GM23338 (cell line): ENCODE measurements at regions not wholly inside any gene's neighbourhood (a gene's known extent, or its start where the extent isn't known, plus 50 kb on each side); places are given as distances from the start of the nearest gene placed in this dataset.

Experiments
- ATAC-seq: fragments of 200-7000 bp; cut with Tn5 transposase; 3 replicates; pipeline ENCODE4 v1.9.1; 2020
- DNase-seq: peaks from one replicate; pipeline ENCODE4 v3.0.0-alpha.2; 2015; ENCODE audit warnings: low spot score
- H2AFZ ChIP-seq: fragments of 200-600 bp; sonication (generic); 2 replicates; pipeline ENCODE4 v1.8.0; 2016; ENCODE audit warnings: antibody characterized with exemption, mild to moderate bottlenecking, moderate library complexity
- H3F3A ChIP-seq: fragments of 200-600 bp; sonication (generic); replicated peaks from 2 replicates; pipeline ENCODE4 v1.8.0; 2017; ENCODE audit warnings: antibody characterized with exemption, mixed run types, low read depth
- H3K27ac ChIP-seq: fragments of 200-600 bp; sonication (generic); 2 replicates; pipeline ENCODE4 v1.6.1; 2016; ENCODE audit warnings: low read depth
- H3K27me3 ChIP-seq: fragments of 200-600 bp; sonication (generic); 2 replicates; pipeline ENCODE4 v1.8.0; 2016; ENCODE audit warnings: mild to moderate bottlenecking, mixed run types, moderate library complexity; ENCODE audit not compliant: insufficient read depth
- H3K36me3 ChIP-seq: fragments of 200-600 bp; sonication (generic); 2 replicates; pipeline ENCODE4 v1.8.0; 2016; ENCODE audit warnings: mild to moderate bottlenecking; ENCODE audit not compliant: insufficient read depth
- H3K4me1 ChIP-seq: fragments of 200-600 bp; sonication (generic); 2 replicates; pipeline ENCODE4 v1.8.0; 2016; ENCODE audit warnings: mild to moderate bottlenecking, moderate library complexity; ENCODE audit not compliant: insufficient read depth
- H3K4me2 ChIP-seq: fragments of 200-600 bp; sonication (generic); 2 replicates; pipeline ENCODE4 v1.7.1; 2017; ENCODE audit warnings: mixed run types
- H3K4me3 ChIP-seq: fragments of 200-600 bp; sonication (generic); 2 replicates; pipeline ENCODE4 v1.6.1; 2016; ENCODE audit warnings: mixed run types
- H3K79me2 ChIP-seq: fragments of 200-600 bp; sonication (generic); replicated peaks from 2 replicates; pipeline ENCODE4 v1.8.0; 2017; ENCODE audit warnings: mild to moderate bottlenecking; ENCODE audit not compliant: insufficient read depth
- H3K9me2 ChIP-seq: fragments of 200-600 bp; sonication (generic); 2 replicates; pipeline ENCODE4 v1.8.0; 2017; ENCODE audit not compliant: insufficient read depth
- H4K20me1 ChIP-seq: fragments of 200-600 bp; sonication (generic); replicated peaks from 2 replicates; pipeline ENCODE4 v1.8.0; 2017; ENCODE audit warnings: mild to moderate bottlenecking; ENCODE audit not compliant: insufficient read depth
- H3K27ac Mint-ChIP-seq: 2 replicates; pipeline ENCODE4 v1.8.0; 2020; ENCODE audit warnings: inconsistent platforms, mild to moderate bottlenecking, moderate library complexity, mixed read lengths
- H3K27me3 Mint-ChIP-seq: 3 replicates; pipeline ENCODE4 v1.8.0; 2022; ENCODE audit warnings: low read depth, mild to moderate bottlenecking, moderate library complexity, mixed read lengths, inconsistent platforms; ENCODE audit not compliant: insufficient read depth, poor library complexity
- H3K36me3 Mint-ChIP-seq: 3 replicates; pipeline ENCODE4 v1.8.0; 2021; ENCODE audit warnings: low read depth, mild to moderate bottlenecking, inconsistent platforms, moderate library complexity, mixed read lengths
- H3K4me1 Mint-ChIP-seq: 3 replicates; pipeline ENCODE4 v1.8.0; 2020; ENCODE audit warnings: mild to moderate bottlenecking, inconsistent platforms, mixed read lengths
- H3K4me3 Mint-ChIP-seq: 3 replicates; pipeline ENCODE4 v1.8.0; 2021; ENCODE audit warnings: moderate library complexity, mild to moderate bottlenecking, inconsistent platforms, mixed read lengths
- H3K9me3 Mint-ChIP-seq: 3 replicates; pipeline ENCODE4 v1.8.0; 2020; ENCODE audit warnings: moderate library complexity, mild to moderate bottlenecking, inconsistent platforms, mixed read lengths
- CREB1 ChIP-seq: fragments of 250-450 bp; sonication (Bioruptor Pico); IDR thresholded peaks from 2 replicates; pipeline ENCODE4 v1.5.0; 2020; ENCODE audit warnings: low read depth, mild to moderate bottlenecking, moderate library complexity
- CTCF ChIP-seq, 2 experiments: fragments of 200-600 bp in 1 of 2; sonication (generic) in 1 of 2; conservative IDR thresholded peaks; 2 replicates each; pipeline versions ENCODE4 v1.5.1 to v1.6.1; 2016 to 2017; ENCODE audit warnings: antibody characterized with exemption in 2 of 2, low read depth in 2 of 2, mild to moderate bottlenecking in 2 of 2, moderate library complexity in 1 of 2
- ETS1 ChIP-seq: IDR thresholded peaks from 2 replicates; pipeline ENCODE4 v1.6.1; 2016; ENCODE audit warnings: antibody characterized with exemption
- EZH2 ChIP-seq: fragments of 200-600 bp; sonication (generic); IDR thresholded peaks from one replicate; pipeline ENCODE4 v1.8.0; 2017; ENCODE audit warnings: antibody characterized with exemption, mild to moderate bottlenecking, low read depth; ENCODE audit not compliant: unreplicated experiment
- EZH2phosphoT487 ChIP-seq: fragments of 200-600 bp; sonication (generic); IDR thresholded peaks from one replicate; pipeline ENCODE4 v1.8.1; 2018; ENCODE audit warnings: antibody characterized with exemption; ENCODE audit not compliant: unreplicated experiment
- JUNB ChIP-seq: IDR thresholded peaks from one replicate; pipeline ENCODE4 v1.6.1; 2016; ENCODE audit warnings: antibody characterized with exemption; ENCODE audit not compliant: unreplicated experiment
- NANOG ChIP-seq: IDR thresholded peaks from 2 replicates; pipeline ENCODE4 v1.6.1; 2016; ENCODE audit warnings: antibody characterized with exemption, borderline replicate concordance
- POLR2AphosphoS5 ChIP-seq: IDR thresholded peaks from 2 replicates; pipeline ENCODE4 v1.6.1; 2016; ENCODE audit warnings: antibody characterized with exemption, low read depth
- REST ChIP-seq: IDR thresholded peaks from one replicate; pipeline ENCODE4 v1.6.1; 2018; ENCODE audit warnings: antibody characterized with exemption; ENCODE audit not compliant: unreplicated experiment
- TF ChIP-seq, protein P1 (sequence below): fragments of 250-450 bp; sonication (Bioruptor Pico); IDR thresholded peaks from 2 replicates; pipeline ENCODE4 v1.5.0; 2020; ENCODE audit warnings: mild to moderate bottlenecking, moderate library complexity

- TF ChIP-seq ETS1 = no peak
- no peak for TF ChIP-seq CTCF (conservative IDR thresholded peaks at IDR 0.05; ENCODE audit: low read depth in 2 of 2)
- no peak for TF ChIP-seq JUNB
- TF ChIP-seq CREB1 = no peak
- TF ChIP-seq POLR2AphosphoS5 = no peak
These were observed 178.6 kb upstream of the TPRG1 start (continued) for GRCh38 chr3:188993181-188993580.

GRCh38 chr3:189001559-189001958 is 170.2 kb upstream of the TPRG1 start:
- Histone ChIP-seq H3K79me2 (no peaks in the 10 kb centered on the region), H3K36me3 (no peaks in the 10 kb centered on the region), H2AFZ (no peak overlapping the region), H3K4me2 (no peak overlapping the region), H3K27ac (no peak overlapping the region), H3K4me1 (no peaks in the 10 kb centered on the region), H3K9me2 (peaks cover 4% of the 10 kb centered on the region; the same call in 1 of the 2 replicates), H3K4me3 (no peak overlapping the region), H3F3A (no peaks in the 10 kb centered on the region), H4K20me1 (no peaks in the 10 kb centered on the region), H3K27me3 (no peaks in the 10 kb centered on the region)
- H3K36me3 Mint-ChIP-seq = no peaks in the 10 kb centered on the region
- no peaks in the 10 kb centered on the region; the same call in 2 of the 3 replicates for H3K9me3 Mint-ChIP-seq
- no peak overlapping the region for H3K27ac Mint-ChIP-seq
- peaks cover 5% of the 10 kb centered on the region for H3K27me3 Mint-ChIP-seq
- TF ChIP-seq POLR2AphosphoS5 (no peak), EZH2 (no peak), JUNB (no peak), REST (no peak), EZH2phosphoT487 (no peak), NANOG (no peak)
- TF ChIP-seq, protein P1, sequence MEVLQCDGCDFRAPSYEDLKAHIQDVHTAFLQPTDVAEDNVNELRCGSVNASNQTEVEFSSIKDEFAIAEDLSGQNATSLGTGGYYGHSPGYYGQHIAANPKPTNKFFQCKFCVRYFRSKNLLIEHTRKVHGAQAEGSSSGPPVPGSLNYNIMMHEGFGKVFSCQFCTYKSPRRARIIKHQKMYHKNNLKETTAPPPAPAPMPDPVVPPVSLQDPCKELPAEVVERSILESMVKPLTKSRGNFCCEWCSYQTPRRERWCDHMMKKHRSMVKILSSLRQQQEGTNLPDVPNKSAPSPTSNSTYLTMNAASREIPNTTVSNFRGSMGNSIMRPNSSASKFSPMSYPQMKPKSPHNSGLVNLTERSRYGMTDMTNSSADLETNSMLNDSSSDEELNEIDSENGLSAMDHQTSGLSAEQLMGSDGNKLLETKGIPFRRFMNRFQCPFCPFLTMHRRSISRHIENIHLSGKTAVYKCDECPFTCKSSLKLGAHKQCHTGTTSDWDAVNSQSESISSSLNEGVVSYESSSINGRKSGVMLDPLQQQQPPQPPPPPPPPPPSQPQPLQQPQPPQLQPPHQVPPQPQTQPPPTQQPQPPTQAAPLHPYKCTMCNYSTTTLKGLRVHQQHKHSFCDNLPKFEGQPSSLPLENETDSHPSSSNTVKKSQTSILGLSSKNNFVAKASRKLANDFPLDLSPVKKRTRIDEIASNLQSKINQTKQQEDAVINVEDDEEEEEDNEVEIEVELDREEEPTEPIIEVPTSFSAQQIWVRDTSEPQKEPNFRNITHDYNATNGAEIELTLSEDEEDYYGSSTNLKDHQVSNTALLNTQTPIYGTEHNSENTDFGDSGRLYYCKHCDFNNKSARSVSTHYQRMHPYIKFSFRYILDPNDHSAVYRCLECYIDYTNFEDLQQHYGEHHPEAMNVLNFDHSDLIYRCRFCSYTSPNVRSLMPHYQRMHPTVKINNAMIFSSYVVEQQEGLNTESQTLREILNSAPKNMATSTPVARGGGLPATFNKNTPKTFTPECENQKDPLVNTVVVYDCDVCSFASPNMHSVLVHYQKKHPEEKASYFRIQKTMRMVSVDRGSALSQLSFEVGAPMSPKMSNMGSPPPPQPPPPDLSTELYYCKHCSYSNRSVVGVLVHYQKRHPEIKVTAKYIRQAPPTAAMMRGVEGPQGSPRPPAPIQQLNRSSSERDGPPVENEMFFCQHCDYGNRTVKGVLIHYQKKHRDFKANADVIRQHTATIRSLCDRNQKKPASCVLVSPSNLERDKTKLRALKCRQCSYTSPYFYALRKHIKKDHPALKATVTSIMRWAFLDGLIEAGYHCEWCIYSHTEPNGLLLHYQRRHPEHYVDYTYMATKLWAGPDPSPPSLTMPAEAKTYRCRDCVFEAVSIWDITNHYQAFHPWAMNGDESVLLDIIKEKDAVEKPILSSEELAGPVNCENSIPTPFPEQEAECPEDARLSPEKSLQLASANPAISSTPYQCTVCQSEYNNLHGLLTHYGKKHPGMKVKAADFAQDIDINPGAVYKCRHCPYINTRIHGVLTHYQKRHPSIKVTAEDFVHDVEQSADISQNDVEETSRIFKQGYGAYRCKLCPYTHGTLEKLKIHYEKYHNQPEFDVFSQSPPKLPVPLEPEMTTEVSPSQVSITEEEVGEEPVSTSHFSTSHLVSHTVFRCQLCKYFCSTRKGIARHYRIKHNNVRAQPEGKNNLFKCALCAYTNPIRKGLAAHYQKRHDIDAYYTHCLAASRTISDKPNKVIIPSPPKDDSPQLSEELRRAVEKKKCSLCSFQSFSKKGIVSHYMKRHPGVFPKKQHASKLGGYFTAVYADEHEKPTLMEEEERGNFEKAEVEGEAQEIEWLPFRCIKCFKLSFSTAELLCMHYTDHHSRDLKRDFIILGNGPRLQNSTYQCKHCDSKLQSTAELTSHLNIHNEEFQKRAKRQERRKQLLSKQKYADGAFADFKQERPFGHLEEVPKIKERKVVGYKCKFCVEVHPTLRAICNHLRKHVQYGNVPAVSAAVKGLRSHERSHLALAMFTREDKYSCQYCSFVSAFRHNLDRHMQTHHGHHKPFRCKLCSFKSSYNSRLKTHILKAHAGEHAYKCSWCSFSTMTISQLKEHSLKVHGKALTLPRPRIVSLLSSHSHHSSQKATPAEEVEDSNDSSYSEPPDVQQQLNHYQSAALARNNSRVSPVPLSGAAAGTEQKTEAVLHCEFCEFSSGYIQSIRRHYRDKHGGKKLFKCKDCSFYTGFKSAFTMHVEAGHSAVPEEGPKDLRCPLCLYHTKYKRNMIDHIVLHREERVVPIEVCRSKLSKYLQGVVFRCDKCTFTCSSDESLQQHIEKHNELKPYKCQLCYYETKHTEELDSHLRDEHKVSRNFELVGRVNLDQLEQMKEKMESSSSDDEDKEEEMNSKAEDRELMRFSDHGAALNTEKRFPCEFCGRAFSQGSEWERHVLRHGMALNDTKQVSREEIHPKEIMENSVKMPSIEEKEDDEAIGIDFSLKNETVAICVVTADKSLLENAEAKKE = no peak
- DNase-seq (no peak), ATAC-seq (no peak)
- H3K4me1 Mint-ChIP-seq = no peaks in the 10 kb centered on the region
- H3K4me3 Mint-ChIP-seq = no peak overlapping the region
